ENCODE measurements at regions not wholly inside any gene's neighbourhood (a gene's known extent, or its start where the extent isn't known, plus 50 kb on each side); places are given as distances from the start of the nearest gene placed in this dataset.

DNA sequence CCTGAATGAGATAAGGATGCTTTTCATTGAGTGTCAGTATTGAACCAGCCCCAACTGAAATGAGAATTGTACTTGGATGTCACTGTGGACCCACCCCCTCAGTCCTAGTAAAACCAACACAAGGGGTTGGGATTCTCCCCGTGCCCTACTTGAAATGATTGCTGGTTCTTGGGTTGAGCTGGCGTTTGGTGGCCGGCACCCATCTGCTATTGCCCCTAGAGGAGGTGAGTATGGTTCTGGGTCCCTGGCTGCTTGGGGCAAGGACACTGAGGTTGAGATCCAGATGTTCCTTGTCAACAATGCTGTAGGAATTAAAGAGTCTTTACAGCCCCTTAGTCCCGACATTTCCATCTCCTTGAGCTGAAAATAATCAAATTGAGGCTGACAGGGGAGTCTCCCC, 170.0 kb upstream of the ZNF32 start:
- DNase-seq (ENCODE audit: low spot score), result no peak

DNA sequence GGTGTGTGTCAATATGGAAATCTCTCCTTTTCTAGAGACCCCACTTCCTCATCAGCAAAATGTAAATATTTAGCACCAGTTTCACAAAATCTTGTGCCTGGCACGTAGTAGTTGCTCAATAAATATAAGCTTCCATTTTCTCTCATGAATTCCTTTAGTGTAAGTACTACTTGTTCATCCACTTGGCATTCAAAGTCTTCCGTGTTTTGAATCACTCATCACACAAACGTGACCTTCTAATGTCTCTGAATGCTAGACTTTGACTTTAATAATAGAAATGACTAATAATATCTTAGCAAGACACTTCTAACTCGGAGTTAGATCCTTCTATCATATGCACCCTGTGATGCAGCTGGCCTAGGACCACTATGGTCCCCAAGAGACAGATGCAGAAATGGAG, 168.7 kb upstream of the ZNF32 start:
- no peak for DNase-seq (ENCODE audit: low spot score)

DNA sequence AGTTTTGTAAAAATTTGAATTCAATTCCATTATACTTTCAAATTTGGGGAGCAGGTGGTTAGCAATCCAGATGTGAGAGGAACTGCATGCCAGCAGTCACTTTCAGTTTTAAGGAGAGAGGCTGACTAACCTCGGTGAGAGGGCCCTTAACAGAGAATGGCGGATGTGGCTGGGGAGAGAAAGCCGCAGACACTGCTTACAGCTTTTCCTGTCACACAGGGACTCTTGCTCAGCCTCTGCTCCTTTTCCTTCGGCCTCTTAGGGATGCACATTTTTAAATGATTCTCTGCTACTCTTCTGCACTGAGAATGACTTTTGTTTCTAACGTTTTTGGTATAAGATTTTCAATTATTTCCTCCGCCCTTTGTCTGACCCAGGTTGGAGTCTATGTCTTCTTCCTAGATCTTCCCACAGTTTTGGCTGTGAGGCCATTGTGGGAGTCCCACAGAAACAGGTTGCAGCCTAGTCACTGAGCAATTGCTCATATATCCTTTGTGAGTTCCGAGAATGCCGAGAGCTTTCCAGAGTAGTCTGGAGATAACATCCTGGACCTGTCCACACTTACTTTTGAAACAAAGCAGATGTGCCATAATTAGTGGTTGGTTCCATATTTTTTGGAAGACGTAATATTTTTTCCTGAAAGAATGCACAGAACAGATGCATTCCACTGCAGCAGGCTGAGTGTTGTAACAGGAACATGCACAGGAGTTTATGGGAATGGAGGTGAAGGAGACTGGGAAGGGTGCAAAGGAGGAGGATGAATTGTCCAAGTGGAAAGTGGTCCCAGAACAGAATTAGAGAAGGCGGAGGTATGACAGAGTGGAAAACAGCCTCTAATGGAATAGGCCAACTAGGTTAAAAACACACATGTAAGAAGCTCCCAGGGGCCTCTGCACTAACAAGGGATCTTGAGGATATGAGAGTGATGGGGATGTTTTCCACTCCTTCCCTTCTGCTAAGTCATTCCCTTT, 168.0 kb upstream of the ZNF32 start:
- peak; percentile 82 for DNase-seq (ENCODE audit: low spot score)

DNA sequence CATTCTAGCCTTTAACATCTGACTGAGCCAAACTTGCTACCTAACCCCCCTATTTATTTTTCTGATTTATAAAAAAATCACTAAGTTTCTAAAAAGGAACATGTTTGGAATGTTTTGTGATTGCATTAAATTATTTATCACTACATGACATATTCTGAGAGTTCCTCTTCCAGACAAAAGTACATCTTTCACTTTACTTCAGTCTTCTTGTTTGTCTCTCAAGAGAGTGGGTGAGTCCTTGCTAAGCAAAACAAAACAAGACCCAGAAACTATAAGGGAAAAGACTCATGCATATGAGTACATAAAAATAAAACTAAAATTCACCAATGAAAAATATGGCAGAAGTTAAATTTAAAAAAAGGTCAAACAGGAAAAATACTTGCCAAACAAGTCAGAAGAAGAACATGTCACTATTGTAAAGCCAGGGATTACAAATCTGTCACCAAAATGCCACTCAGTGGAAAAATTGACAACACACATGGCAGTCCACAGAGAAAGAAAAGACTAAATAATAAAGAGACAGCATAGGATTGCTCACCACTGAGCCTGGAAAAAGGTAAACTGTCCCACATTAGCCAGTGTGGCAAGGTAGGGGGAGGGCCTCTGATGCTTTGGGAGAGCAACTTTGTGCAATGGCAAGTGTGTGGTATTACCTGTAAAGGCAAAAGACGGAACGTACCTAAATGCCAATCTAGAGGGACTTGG, 166.7 kb upstream of the ZNF32 start:
- DNase-seq (ENCODE audit: low spot score), result no peak

DNA sequence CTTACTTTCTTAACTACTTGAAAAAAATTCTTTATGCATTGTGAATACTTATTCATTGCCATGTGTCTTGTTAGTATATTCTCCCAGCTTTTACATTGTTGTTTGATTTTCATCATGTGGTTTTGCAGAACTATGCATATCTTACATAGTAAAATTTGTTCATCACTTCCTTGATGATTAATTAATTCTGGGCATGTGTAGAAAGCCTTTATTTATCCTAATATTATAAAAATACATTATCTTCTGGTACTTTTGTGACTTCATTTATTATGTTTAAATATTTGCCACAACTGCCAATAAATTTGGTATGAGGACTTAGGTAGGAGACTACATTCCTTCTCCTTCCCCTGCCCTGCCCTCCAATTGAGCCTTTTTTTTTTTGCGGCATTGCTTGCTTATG, 166.0 kb upstream of the ZNF32 start:
- no peak for DNase-seq (ENCODE audit: low spot score)

DNA sequence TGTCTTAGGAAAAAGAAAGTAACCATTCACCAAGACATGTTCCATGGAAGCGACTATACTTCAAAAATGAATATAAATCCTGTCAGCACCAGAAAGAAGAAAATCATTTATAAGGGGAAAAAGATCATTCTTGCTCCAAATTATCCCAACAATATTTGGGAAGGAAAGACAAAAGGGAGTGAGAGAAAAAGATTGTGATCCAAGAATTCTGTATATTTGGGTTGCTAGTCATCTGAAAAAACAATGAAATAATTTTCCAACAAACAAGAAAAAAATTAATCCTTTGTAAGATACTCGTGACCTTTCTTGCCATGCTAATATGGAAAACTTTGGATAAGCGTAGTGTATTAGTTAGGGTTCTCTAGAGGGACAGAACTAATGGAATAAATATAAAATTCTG, 163.2 kb upstream of the ZNF32 start:
- no peak for DNase-seq (ENCODE audit: low spot score)

DNA sequence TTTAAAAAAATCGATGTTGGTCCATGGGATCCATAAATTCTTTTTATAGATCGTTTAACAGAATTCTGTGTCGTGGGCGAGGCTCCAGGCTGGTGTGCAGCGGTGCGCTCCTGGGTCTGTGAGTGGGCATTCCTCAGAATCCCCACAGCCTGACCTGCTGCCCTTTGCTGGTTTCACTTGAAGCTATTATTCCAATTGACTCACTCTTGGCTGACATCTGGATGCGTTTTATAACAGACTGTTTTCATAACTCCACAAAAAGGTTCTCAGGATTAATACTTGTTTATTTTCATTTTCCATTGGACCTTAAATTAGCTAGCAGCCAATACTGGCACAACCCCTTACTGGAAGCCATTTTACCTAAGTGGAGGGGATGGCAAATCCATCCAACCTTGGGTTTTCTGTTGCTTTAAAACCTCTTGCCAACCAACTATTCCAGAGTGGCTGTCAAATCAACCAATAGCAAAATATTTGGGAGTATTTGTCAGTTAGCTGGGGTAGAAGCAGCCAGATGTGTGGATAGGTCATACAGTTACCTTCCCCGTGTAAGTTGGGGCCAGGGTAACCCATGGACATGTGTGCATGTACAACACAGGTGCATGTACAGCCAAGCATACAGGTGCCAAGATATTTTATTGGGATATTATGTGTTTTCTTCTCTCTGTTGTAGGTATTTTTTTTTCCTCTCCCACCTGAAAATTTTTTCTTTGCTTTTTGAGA, 160.7 kb upstream of the ZNF32 start:
- DNase-seq (ENCODE audit: low spot score), result no peak

DNA sequence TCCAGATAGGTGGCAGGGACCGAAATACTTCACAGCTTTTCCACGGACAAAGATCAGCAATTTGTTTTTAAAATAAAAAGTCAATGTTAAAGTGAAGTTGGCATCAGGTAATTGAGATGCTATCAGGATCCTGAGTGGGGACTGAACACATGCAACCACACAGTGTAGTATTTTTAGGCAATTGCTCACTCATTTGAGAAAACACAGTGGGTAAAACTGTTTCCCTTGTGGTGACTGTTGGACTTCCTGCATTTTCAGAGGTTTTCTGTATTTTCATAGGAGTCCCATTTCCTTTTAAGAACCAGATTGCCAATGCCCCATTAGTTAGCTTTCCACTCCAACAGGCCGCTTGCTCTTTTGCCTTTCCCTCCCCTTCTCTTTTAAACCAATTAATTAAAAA, 159.5 kb upstream of the ZNF32 start:
- peak; percentile 15 for DNase-seq (ENCODE audit: low spot score)

DNA sequence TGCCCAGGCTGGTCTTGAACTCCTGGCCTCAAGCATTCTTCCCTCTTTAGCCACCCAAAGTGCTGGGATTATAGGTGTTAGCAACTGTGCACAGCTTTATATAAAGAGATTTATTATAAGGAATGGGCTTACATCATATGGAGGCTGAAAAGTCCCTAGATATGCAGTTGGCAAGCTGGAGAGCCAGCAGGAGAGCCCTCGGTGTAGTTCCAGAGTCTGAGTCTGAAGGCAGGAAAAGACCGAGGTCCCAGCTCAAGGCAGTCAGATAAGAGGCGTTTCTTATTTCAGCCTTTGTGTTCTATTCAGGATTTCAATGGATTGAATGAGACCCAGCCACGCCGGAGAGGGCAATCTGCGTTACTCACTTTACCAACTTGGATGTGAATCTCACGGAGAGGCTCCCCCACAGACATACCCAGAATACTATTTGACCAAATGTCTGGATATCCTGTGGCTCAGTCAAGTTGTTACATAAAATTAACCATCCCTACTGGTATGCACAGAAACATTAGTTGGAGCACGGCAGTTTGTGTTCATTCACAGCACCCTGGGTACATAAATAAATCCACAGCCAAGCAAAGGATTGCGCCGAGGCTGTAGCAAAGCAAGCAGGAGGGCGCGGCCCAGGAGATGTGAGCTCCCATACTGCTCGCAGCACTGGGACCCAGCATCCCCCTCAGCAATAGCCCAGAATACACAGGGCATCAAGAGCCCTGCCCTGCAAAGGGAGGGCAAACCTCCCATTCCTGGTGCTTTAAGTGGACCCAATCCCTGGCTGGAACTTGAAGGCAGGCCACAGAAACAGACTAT, 158.4 kb upstream of the ZNF32 start:
- no peak for DNase-seq (ENCODE audit: low spot score)

DNA sequence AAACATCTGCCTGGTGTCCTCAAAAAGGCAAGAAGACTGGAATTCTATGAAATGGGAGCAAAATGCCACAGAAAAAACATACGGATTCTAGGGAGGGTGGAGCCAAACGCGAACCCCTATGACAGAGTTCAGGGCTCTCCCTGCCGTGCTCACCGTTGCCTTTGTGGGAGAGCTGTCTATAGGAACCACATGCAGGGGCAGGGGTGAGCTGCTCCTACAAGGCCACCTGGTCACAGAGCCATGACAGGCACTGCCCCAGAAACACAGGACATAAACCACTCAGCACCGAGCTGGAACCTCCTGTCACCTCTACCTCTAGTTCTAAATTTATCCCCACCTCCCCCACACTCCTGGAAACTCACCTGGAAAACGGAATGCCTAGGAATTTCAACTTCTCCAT, 155.1 kb upstream of the ZNF32 start:
- no peak for DNase-seq (ENCODE audit: low spot score)

DNA sequence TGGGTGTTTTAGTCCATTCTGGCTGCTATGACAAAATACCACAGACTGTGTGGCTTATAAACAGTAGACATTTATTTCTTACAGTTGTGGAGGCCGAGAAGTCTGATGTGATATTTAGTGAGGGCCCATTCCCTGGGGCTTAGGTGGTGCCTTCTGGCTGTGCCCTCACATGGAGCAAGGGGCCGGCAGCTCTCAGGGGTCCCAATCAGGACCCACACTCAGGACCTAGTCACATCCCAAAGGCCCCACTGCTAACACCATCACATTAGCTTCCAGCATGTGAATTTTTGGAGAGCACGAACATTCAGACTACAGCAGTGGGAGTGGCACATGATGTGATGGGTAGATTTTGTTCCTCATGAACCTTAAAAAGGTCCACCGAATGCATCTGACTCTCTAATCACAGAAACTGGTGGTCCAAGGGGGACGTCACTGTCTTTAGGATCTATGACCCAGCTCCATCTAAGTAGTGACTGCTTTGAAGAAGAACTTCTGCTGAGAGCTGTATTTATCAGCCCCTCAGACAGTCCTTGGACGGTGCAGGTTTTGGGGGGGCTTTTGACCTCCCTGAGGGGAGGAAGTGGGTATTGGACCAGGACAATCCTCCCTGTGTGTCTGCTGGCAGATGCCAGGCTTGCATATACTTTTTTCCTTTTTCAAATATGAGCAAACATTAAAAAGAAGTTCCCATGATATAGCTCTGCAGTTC, 154.5 kb upstream of the ZNF32 start:
- DNase-seq (ENCODE audit: low spot score), result no peak

DNA sequence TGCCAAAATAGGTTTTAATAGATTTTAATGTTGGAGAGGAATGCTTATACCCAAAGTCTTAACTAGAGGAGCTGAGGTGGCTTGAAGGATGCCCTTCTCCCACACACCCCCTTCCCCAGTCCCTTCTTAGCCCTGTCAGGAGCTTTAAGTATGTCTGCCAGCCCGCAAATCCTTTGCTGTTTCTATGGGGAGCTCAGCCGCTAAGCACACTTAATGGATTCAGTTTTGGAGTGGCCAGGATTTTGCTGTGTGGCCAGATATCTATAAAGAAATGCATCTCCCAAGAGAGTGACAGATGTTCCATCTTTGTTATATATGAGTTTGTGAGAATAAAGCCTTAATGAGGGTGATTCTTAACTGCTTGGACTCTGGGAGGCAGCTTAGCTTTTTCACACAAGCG, 152.9 kb upstream of the ZNF32 start:
- no peak for DNase-seq (ENCODE audit: low spot score)

DNA sequence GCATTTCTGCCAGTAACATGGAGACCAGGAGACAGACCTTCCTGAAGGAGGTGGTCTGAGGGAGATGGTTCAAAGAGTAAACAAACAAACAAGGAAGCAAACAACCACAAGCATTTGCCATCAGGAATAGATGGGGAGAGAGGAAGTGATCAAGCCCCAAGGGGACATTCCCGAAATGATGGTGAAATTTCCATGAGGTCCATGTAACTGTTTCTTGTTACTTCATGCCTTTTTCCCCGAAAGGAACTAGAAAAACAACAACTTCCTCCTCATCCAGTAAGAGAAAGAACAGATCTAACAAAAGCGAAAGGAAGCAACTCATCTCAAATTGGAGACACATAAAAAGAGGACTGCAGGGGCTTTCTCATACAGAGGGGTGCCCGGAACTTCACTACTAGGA, 152.5 kb upstream of the ZNF32 start:
- no peak for DNase-seq (ENCODE audit: low spot score)

DNA sequence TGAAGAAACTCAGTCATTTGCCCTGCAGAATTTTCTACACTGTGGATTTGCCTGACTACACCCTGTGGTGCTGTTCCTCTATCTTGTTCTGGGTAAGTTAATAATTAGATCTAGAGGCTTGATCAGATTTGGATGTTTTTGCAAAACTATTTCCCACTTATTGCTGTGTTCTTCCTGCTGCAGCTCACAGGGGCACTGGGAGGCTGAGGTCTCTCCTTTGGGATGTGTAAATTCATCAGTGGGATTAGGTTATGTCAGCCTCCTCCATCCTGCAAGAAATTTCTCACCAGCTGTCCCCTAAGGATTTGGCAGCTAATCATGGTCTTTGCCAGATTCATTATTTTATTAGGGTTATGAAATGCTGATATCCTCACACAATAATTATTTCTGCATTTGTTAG, 148.1 kb upstream of the ZNF32 start:
- no peak for DNase-seq (ENCODE audit: low spot score)

DNA sequence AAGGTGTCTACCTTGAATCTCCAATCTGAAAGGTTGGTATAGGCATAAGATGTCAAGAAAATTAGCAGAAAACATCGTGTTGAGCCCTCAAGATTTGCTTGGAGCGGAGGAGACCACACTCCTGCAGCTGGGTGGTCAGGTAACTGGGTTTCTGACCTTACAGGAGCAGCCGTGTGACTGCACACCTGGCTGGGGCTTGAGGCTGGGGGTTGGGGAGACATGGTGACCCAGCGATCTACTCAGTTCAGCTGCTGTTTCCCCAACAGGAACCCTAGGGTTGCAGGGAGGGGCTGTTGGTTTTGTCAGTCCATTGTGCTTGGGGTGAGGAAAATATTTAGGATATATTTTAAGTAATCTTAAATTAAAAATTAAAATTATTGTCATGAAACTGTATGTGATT, 147.0 kb upstream of the ZNF32 start:
- DNase-seq (ENCODE audit: low spot score), result no peak

DNA sequence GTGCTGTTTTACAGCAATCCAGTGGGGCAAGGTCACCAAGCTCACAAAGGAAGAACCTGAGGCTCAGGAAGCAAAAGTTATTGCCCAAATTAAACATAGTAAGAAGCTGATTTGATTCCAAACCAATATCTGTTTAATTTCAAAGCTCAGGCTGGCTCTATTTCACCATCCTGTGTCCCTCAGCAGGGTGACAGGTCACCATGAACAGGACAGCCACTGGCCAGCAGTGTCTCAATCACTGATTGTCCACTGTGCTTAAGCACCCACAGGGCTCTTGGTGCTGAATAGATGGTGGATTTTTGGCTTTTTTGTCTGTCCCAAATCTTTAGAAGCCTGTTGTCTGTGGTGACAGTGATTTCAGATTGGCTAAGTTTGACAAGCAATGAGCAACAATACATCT, 146.4 kb upstream of the ZNF32 start:
- no peak for DNase-seq (ENCODE audit: low spot score)

DNA sequence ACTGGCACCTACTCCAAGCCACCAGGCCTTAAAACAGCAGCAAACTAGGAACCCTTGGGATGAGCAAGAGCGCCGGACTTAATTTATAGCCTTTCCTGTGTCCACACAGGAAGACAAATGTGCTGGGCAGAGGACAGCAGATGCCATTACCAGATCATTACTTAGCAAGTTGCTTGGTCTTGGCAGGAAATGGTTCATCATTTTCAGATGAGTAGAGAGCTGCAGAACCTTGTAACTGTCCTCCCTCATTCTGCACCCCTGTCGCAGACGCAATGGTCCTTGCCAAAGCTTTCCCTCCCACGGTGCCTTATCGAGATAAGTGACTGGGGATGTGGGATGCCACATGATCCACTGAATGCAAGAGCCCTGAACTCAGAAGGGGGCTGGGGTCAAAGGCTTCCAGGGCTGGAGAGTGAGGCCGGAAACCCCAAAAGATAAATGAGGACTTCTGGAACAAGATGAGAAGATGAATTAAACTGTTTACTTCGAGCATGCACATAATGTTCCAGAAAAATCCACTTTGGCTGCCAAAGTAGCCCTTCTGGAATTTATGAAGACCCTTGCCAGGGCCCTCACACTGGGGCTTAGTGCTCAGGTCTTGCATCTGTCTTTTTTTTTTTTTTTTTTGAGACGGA, 145.6 kb upstream of the ZNF32 start:
- DNase-seq (ENCODE audit: low spot score), result no peak

DNA sequence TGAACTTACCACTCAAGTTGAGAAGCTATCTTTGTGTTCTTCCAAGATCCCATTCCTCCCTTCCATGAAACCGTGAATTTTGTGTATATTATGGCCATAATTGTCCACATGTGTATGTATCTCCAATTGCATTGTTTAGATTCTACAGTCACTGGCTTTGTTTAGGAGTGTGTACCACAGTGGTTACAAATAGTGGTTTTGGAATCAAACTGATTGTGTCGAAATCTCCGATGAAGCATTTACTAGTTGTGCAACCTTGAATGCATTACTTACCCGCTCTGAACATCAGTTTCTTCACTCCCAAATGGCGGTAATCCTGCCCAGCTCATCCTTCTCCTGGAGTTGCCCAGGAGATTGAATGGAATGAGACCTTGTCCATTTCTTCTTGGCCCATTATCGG, 145.0 kb upstream of the ZNF32 start:
- DNase-seq (ENCODE audit: low spot score), result no peak

DNA sequence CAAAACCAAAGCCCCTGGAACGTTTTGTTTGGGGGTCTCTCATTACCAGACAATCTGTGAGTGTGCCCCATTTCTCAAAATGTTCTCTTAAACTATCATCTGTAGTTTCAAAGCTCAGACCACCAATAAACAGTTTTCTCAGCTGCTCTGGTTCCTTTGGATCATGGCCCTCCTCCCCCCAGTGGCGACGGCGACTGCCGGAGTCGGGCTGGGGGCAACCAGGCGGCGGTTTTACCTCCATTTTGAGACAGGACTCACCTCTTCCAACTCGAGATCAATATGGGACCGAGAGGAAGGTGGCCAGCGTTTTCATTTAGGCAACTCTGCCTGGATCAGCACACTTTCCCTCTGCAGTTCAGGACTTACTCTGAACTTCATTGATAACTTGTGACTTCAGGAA, 141.5 kb upstream of the ZNF32 start:
- no peak for DNase-seq (ENCODE audit: low spot score)

DNA sequence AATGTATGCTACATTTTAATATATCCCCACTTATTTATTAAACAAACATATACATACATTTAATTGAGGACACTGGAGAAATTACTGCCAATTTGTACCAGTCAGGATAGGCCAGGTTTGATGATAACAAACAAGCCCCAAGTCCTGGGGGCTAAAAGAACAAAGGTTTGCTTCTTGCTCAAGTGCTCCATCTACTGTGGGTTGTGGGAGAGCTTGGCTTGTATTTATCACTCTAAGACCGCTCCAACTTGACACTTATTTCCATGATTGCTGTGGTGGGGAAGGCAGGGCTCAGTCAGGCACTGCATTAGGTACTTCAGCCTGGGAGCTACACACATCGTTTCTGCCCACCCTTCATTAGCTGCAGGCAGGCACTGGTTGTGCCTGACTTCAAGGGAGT, 136.6 kb upstream of the ZNF32 start:
- no peak for DNase-seq (ENCODE audit: low spot score)

DNA sequence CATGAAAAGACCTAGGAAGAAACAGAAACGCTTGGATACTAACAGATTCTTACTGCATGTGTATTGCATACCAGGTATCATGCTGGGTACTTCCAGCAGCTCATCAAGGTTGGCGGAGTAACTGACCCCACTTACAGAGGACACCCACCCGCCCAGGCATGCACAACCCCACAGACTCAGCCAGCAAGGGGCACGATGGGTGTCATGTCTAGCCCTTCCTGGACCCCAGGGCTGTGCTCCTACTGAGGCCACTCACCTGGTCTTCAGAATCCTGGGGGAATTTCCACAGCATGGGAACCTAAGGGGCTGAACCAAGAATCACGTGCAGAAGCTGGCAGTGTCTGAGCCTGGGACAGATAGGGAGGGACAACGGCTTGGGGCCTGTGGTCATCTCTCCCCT, 134.1 kb upstream of the ZNF32 start:
- DNase-seq (ENCODE audit: low spot score), result no peak

All from CD4-positive, alpha-beta T cell treated with Interleukin-6 at 100 ng/mL for 8 hours (primary cell).